Endodermal cell (in vitro differentiated cells): ENCODE measurements at regions not wholly inside any gene's neighbourhood (a gene's known extent, or its start where the extent isn't known, plus 50 kb on each side); places are given as distances from the start of the nearest gene placed in this dataset.

Source experiments
- DNase-seq: peaks from one replicate; pipeline ENCODE4 v3.0.0-alpha.2; 2017
- H3K27ac ChIP-seq: 2 replicates; pipeline ENCODE4 v1.5.1; 2013; ENCODE audit warnings: mild to moderate bottlenecking, low read depth, low read length, moderate library complexity
- H3K27me3 ChIP-seq: 2 replicates; pipeline ENCODE4 v1.6.1; 2013; ENCODE audit warnings: mild to moderate bottlenecking, low read length, moderate library complexity; ENCODE audit not compliant: insufficient read depth, control insufficient read depth, poor library complexity, severe bottlenecking
- H3K36me3 ChIP-seq: 2 replicates; pipeline ENCODE4 v1.7.0; 2013; ENCODE audit warnings: mild to moderate bottlenecking, low read length, moderate library complexity; ENCODE audit not compliant: control insufficient read depth, insufficient read depth
- H3K4me1 ChIP-seq: one replicate; pipeline ENCODE4 v1.7.0; 2013; ENCODE audit warnings: low read length; ENCODE audit not compliant: control insufficient read depth, insufficient read depth
- H3K4me3 ChIP-seq: 2 replicates; pipeline ENCODE4 v1.5.1; 2013; ENCODE audit warnings: mild to moderate bottlenecking, low read length, moderate library complexity
- H3K9ac ChIP-seq: 2 replicates; pipeline ENCODE4 v1.6.1; 2013; ENCODE audit warnings: mild to moderate bottlenecking, low read length, moderate library complexity; ENCODE audit not compliant: poor library complexity, severe bottlenecking; ENCODE audit errors: extremely low read depth
- H3K9me3 ChIP-seq: 2 replicates; pipeline ENCODE4 v1.6.1; 2013; ENCODE audit warnings: mild to moderate bottlenecking, low read length, moderate library complexity; ENCODE audit not compliant: control insufficient read depth
- H3K27ac Mint-ChIP-seq: 2 replicates; pipeline ENCODE4 v1.8.0; 2020; ENCODE audit warnings: mixed read lengths
- H3K27me3 Mint-ChIP-seq: 2 replicates; pipeline ENCODE4 v1.8.0; 2021; ENCODE audit warnings: mild to moderate bottlenecking, mixed read lengths; ENCODE audit not compliant: insufficient read depth
- H3K36me3 Mint-ChIP-seq: 2 replicates; pipeline ENCODE4 v1.8.0; 2020; ENCODE audit warnings: low read depth, mixed read lengths
- H3K4me1 Mint-ChIP-seq: 2 replicates; pipeline ENCODE4 v1.8.0; 2020; ENCODE audit warnings: mixed read lengths
- H3K4me3 Mint-ChIP-seq: 2 replicates; pipeline ENCODE4 v1.8.0; 2020; ENCODE audit warnings: mild to moderate bottlenecking, moderate library complexity, mixed read lengths
- H3K9me3 Mint-ChIP-seq: 2 replicates; pipeline ENCODE4 v1.8.0; 2020; ENCODE audit warnings: mild to moderate bottlenecking, mixed read lengths
- CTCF ChIP-seq: fragments of 200-600 bp; sonication (generic); conservative IDR thresholded peaks from 2 replicates; pipeline ENCODE4 v1.5.0; 2021; ENCODE audit warnings: antibody characterized with exemption, mild to moderate bottlenecking
- WGBS, 2 experiments: methylation state at CpG; one replicate each; pipeline versions ENCODE4 v1.1.5 to v1.1.7; 2013; ENCODE audit warnings: missing lambda C conversion rate in 2 of 2, mixed read lengths in 1 of 2; ENCODE audit not compliant: insufficient coverage in 1 of 2, insufficient read length in 1 of 2; 5-methylcytosine and 5-hydroxymethylcytosine counted together

DNA sequence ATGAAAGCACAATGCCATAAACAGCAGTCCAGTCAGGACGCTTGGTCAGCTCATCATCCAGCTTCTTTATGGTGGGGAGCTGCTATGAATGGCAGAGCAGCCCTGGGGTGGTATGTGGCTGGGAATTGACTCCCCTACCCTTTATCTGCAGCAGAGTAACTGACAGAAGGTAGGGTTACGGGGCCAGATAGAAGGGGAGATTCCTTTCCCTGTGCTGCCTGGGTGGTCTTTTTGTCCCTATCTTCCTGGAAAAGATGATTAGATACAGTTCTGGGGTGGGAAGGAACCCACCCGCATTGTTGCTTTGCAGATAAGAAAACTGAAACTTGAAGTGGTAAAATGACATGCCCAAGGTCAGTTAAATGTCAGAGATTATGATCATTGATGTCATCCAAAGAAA lies 405.5 kb downstream of the ARHGEF28 start:
- Mint-ChIP-seq H3K9me3 (no peaks in the 10 kb centered on the region), H3K27ac (no peak overlapping the region), H3K36me3 (no peaks in the 10 kb centered on the region), H3K4me1 (peaks cover 19% of the 10 kb centered on the region), H3K27me3 (no peaks in the 10 kb centered on the region), H3K4me3 (no peak overlapping the region)
- no peak overlapping the region for H3K9ac ChIP-seq
- no peak for TF ChIP-seq CTCF
- H3K36me3 ChIP-seq, result no peaks in the 10 kb centered on the region
- H3K9me3 ChIP-seq, result no peaks in the 10 kb centered on the region
- no peak overlapping the region for H3K27ac ChIP-seq
- H3K4me1 ChIP-seq, result peaks cover 8% of the 10 kb centered on the region
- H3K27me3 ChIP-seq, result no peaks in the 10 kb centered on the region
- no peak for DNase-seq
- no peak overlapping the region for H3K4me3 ChIP-seq
- WGBS, 2 experiments, result 87 to 100% methylated on average over 1 to 3 of the region's 3 CpGs

- Histone ChIP-seq H3K9me3 (no peaks in the 10 kb centered on the region), H3K9ac (no peak overlapping the region), H3K27ac (no peak overlapping the region), H3K4me3 (no peak overlapping the region), H3K36me3 (no peaks in the 10 kb centered on the region), H3K27me3 (no peaks in the 10 kb centered on the region), H3K4me1 (peaks cover 8% of the 10 kb centered on the region)
- TF ChIP-seq CTCF, result no peak
- H3K36me3 Mint-ChIP-seq, result no peaks in the 10 kb centered on the region
- peaks cover 22% of the 10 kb centered on the region for H3K4me1 Mint-ChIP-seq
- no peaks in the 10 kb centered on the region for H3K27me3 Mint-ChIP-seq
- H3K4me3 Mint-ChIP-seq, result no peak overlapping the region
- 87 to 89% methylated on average over 4 to 5 of the region's 5 CpGs for WGBS, 2 experiments
- no peak for DNase-seq
- no peaks in the 10 kb centered on the region for H3K9me3 Mint-ChIP-seq
- H3K27ac Mint-ChIP-seq, result no peak overlapping the region
These were observed 404.8 kb downstream of the ARHGEF28 start for GRCh38 chr5:74030821-74031220.

- Histone ChIP-seq H3K27me3 (no peaks in the 10 kb centered on the region), H3K9ac (no peak overlapping the region), H3K4me3 (no peak overlapping the region), H3K27ac (no peak overlapping the region), H3K36me3 (no peaks in the 10 kb centered on the region), H3K9me3 (no peaks in the 10 kb centered on the region), H3K4me1 (peaks cover 8% of the 10 kb centered on the region)
- Mint-ChIP-seq H3K27me3 (no peaks in the 10 kb centered on the region), H3K27ac (no peak overlapping the region), H3K36me3 (no peaks in the 10 kb centered on the region), H3K4me3 (no peak overlapping the region), H3K9me3 (no peaks in the 10 kb centered on the region), H3K4me1 (peaks cover 23% of the 10 kb centered on the region)
- no peak for TF ChIP-seq CTCF
- WGBS, 2 experiments, result 98% methylated on average over 4 of the region's 4 CpGs; no CpG with 5 or more reads in 1 of the 2 experiments
- DNase-seq, result no peak
These were observed 404.4 kb downstream of the ARHGEF28 start for GRCh38 chr5:74030371-74030770.
